HG02852 (cell line): ENCODE measurements at regions not wholly inside any gene's neighbourhood (a gene's known extent, or its start where the extent isn't known, plus 50 kb on each side); places are given as distances from the start of the nearest gene placed in this dataset.

ENCODE experiments used
- ATAC-seq: cut with Tn5 transposase; IDR thresholded peaks from one replicate; pipeline ENCODE4 v1.9.1; 2021; ENCODE audit warnings: mild to moderate bottlenecking, moderate library complexity; ENCODE audit not compliant: unreplicated experiment

DNA sequence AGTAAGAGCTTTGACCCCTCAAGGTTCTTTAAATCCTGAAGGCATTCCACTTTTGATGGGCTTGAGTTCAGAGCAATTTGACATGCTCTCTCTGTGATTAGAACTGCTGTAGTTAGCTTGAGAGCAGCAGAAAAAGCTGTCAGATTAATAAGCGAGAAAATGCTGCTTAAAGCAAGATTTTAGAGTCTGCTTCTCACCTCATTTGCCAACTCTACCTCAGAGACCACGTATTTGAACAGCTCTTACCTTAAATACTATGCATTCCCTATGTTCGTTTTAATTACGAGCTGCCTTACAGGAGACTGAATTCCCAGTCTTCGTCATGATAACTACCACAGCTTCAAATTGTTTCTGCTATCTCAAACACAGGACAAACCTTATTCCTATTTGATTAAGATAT lies 253.4 kb downstream of the SLITRK6 start:
- ATAC-seq: no peak

DNA sequence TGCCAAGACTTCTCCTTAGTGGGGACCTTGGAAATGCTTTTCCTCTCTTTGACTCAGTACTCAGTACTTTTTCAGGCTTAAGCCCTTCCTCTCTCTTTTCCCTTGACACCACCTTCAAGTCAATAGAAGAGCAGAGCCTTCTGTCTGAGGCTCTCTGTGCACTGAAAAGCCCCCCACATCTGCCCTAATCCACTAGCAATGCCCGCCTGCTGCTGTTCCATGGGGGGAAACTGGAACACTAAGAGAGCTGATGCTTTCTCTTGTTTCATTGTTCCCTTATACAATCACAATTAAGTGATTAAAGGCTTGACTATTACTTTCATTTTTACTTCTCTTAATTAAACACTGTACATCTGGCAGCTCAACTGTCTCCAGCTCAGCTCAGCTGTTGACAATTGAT lies 254.5 kb downstream of the SLITRK6 start:
- no peak for ATAC-seq

DNA sequence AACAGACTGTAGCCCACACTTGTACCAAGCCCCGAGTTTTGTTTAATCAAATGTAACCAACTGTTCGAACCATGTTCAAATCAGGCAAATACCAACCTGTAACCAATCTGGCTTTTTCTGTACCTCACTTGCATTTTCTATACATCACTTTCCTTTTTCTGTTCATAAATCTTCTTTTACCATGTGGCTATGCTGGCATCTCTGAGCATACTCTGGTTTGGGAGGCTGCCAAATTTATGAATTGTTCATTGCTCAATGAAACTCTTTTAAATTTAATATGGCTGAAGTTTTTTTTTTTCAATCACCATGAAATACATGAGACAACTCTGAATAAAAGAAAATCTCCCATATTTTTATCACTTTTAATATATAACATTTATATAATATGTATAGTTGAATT lies 256.1 kb downstream of the SLITRK6 start:
- ATAC-seq: no peak

DNA sequence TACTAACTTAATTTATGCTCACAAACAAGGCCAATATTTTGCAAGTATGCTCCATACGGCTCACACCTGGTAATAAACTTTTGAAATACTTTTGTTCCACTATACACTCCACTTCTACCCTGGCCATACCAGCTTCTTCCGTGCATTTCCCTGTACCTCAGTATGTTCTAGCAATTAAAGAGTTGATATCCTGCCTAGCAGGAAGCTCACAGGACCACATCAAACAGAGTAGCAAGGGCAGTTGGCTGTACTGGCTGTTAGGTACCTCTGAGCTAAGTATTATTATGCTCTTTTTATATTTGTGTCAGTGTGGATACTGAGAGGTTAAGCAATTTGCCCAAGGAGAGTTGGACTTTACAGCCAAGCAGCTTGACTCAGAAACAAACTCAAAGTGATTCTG lies 257.7 kb downstream of the SLITRK6 start:
- no peak for ATAC-seq

DNA sequence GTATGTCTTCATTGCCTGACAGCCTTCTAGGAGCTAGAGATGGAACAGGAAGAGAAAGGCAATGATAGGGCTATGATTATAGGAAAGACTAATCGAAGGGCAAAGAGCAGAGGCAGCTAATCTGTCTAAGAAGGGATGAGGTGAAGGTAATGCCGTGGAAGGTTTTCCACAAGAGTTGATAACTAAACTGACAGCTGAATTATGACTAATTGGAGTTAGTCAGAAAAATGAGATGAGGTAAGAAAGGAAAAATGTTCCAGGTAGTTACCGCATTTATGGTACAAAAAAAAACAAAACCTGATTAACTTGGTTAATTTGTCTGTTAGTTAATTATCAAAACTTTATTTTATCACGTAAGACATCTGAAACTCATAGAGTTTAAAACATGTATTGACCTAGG lies 260.3 kb downstream of the SLITRK6 start:
- no peak for ATAC-seq

DNA sequence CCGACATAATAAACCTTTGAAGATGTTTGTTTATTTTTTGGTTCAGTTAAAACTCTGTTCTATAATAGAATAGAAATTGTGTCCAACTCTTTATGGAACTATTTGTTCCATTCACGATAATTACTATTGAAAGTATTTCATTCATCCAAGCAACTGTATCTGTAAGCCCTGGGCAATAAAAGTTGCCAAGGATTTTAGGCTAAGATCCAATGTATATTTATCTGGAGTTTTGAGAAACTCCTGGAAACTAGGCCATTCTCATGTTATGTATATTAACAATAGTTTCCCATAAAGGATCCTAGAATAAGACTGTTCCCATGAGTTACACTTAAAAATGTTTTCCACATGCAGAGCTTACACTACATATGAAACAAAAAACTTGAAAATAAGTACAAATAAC lies 261.6 kb downstream of the SLITRK6 start:
- no peak for ATAC-seq

DNA sequence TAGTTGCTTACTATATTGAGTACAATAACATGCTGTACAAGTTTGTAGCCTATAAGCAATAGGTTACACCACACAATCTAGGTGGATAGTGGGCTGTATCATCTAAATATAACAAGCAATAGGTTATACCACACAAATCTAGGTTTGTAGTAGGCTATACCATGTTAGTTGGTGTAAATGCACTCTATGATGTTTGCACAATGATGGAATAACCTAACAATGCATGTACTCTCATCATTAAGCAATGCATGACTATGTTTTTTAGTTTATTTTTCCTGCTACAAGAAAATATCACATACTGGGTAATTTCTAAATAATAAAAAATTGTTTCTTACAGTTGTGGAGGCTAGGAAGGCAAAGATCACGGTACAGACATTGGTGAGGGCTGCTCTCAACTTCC lies 262.5 kb downstream of the SLITRK6 start:
- ATAC-seq: no peak

DNA sequence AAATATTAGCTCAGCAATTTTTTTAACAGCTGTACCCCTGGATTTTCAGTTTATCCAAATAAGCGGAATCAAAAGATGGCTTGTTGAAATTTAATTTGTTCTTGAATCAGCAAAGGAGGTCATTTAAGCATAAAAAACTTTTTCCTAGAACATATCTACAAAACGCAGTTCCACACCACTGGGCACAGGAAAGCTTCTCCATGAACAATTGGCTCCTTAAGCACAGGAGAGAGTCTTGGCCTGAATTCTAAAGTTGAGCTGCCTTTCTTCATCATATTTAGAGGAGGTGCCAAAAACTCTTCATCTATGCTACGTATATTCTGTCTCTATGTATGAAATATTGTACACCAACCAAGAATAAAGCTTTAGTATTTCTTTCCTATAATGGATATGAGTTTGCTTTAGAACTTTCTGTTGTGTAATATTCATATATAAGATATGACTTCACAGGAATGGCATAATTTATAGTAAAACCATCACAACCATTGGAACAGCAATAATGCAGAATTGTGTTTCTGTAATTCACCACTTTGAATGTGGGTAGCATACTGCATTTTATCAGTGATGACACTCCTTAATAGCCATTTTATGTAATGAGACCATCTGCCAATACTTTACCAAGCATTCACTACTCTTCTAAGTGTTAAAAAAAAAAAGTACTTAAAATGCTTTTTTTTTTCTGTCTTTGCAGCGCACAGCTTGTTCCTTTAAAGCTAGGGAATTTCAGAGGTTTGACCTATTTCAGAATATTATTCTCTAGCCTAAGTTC lies 263.7 kb downstream of the SLITRK6 start:
- no peak for ATAC-seq

DNA sequence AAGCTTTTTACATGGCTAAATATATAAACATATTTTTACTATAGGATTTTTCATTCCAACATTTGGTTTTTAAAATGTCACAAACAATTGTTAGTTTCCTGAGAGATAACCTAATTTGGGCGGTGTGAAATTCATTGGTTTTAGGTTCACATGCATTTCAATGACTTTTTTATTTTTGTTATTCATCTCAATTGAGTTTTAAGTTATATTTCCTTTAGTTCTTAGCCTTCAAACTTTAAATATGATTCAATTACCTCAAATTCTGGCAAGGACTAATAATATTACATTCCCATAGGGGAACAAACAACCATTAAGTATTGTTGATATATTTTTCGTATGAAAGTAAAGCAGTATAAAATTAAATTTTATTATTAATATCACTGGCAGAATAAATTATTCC lies 265.3 kb downstream of the SLITRK6 start:
- no peak for ATAC-seq

DNA sequence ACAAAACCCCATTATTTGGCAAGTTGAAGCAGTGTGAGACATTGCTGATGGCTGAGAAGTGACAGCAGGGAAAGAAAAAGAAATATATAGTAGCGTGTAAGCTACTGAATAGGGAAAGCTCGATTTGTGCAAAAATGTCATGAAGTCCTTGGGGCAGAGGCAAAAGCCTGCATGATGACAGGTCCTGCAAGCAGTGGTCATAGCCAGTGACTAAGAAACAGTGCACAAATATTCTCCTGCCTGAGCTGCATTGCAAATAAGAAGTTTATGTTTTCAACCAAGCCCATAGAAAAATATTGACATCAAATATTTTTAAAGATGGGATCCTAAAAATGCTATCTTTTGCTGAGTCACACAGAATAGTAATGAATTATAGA lies 270.0 kb downstream of the SLITRK6 start:
- no peak for ATAC-seq

DNA sequence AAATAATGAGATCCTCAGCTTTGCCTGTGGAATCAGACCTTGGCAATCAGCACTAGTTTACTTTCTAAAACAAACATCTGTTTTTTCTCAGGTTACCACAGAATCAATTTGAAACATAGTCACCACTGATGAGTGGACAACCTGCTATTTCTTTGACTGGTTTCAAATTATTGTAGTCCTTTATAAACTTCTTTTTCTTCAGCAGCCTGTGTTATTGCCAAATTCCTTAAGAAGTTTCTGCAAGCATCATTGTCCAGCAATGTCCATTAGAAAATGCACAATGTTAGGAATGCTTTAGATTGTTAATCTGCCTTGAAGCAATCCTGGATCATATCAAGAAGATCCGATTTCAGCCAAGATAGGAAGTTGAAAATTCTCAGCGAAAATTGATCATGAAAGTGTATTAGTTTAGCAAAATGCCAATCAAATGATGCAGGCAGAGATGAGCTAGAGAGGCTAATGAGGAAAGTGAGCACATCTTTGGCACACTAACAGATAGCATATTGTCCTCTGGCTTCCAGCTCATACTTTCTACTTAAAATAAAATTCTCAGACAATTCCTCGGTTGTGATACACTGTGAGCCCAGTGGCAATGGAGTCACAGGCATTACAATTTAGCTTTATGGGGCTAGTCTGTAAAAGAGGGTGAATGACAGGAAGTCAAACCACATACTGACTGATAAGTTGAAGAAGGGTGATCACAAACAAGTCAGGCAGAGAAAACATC lies 270.6 kb downstream of the SLITRK6 start:
- ATAC-seq: no peak

DNA sequence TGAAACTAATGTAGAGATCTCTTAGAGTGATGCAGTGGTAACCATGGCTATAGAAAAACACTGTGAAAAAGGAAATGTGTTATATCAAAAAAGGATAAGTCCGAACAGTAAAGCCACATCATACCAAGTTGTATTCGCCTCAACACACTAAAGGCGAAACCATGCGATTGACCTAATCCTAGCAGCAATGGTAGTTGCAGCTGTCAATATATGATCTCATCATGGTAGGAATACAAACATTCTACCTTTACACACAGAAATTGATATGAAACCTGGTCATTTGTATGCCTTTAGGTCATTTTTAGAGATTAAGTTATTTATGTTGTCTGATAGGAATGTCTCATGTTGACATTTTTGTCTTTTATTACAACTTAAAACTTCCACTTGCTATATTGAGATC lies 271.9 kb downstream of the SLITRK6 start:
- no peak for ATAC-seq

DNA sequence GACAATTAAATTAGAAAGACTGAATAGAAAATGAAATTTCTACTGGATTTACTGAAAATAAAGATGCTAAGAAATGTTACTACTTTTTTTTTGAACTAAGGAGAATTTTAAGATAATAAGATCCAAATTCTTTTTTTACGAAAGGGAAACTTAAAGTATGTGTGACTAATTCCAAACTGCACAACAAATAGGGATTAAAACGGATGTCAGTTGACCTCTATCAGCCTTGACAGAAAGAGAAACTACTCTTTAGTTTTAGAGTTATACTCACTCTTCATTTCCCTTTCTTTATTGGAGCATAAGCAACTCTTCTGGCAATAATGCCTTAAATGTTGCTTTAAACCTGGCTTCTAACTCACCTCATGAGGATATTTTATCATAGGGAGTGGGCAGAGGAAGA lies 273.8 kb downstream of the SLITRK6 start:
- ATAC-seq: no peak

DNA sequence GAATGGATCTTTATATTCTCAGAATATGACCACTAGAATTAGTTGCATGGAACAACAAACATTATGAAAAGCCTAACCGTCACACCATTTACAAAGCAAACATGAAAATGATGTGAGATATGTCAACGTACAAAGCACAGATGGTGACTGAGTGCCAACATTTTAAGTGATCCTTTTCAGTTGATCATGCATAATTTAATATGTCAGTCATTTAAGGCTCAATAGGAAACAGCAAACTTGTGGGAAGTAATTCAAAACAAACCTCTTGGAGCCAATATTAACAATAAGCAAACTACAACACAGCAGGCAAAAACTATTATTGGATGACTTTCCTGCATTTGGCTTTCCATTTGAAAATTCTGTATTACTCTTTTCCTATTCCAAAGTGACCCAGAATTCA lies 277.6 kb downstream of the SLITRK6 start:
- ATAC-seq: no peak

DNA sequence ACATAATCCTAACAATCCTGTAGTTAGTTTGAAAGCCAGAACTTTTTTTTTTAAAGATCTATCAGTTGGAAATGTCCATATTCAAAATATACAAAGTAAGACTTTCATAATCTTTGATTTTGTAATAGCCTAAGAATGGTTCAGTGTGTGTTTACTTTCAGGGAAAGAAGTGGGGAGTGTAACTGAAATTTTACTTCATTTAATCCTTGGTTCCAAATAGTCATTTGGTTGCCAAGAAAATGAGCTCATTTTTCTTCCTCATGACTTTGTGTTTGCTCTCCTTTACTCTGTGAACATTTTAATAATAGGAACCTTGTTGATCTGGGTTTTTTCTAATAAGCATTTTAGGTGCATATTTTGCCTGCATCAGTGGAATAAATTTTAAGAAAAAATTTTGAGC lies 278.8 kb downstream of the SLITRK6 start:
- ATAC-seq: no peak

DNA sequence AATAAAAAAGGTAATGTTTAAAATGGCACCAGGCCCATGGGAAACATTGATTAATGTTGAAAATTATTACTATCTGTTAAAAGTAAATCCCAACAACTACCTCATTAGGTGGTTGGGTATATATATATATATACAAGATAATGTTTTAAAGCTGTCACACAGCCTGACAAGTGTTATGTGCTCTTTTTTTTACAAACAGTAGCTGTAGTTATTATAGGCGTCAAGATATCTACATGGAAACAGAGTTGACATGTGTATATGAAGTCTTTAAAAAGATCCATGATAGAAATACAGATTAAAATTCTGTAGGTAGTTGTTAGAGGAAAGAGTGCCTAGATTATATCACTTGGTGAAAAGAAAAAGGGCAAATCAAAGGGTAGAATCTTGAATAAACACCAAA lies 279.9 kb downstream of the SLITRK6 start:
- no peak for ATAC-seq

DNA sequence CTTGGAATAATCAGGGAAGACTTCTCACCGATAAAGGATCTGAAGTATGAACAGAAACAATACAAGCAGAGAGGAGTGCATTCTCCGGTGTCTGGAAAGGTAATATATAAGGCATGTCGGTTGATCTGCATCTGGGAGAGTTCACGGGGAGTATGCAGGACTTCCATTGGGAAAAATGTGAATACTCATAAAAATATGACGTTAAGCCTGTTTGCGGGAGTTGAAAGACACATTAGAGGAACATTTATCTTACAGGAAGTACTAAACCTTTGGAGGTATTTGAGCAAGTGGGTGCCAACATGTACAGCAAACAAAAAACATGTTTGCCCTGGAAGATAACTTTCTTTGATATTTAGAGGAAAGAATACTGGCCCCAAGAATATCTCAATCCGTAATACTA lies 286.8 kb downstream of the SLITRK6 start:
- ATAC-seq: no peak

DNA sequence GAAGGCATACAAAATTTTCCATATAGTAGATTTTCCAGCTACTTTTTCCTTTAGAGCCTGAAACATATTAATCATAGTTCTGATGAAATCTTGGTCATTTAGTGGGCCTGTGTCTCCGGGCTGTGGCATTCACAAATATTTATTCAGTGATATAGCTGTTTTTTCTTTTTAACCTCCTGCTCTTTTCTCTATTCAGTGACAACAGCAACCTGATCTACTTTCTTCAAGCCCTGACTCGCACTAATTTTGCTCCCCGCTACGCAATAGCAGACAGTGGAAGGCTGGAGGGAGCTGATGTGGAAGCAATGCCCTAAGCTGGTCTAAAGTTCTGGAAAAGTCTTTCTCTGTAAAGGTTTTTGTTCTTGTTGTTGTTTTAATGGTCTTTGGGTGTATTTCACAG lies 289.7 kb downstream of the SLITRK6 start:
- ATAC-seq: no peak

DNA sequence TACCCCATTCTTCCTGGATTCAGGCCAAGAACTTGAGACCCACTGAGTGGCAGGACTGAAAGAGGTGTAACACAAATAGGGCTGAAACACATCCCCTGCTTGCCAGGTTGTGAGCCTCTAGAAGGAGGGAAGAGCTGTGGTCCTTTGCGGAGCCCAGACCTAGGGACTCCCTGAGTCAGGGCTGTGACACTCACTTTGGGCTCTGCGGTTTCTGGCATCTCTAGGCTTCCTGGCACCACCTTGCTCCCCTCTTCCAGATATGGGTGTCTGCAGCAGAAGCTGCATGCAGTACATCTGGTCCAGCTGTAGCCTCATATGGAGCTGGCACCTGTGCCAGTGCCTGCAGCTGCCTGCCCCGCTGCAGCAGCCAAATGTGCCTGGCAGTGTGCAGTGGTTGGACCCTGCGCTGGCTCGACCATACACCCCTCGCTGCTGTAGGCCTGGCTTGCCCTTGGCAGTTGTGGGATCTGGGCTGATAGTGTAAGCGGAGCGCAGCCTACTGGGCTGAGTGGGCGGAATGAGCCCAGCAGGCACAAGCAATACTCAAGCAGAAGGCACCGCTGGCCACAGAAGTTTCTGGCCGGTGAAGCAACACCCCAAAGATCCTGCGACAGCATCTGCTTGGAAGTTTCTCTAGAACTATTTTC lies 290.4 kb downstream of the SLITRK6 start:
- no peak for ATAC-seq

DNA sequence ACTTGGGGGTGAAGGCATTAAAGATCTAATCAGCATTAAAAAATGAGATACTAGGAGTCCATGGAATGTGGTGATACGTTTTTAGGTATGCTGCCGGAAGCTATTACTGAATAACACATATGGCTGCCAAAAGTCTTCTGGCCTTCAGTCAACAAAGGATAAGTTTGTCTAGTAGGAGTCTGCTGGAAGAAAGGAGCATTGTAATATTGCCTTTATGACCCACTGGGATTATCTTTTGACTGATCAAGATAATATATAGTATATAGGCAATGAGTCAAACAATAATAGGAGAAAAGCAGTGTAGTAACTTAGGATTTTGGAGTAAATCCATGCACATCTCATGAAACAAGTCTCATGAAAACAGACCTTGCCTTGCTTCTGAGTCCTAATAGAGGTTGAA lies 295.4 kb downstream of the SLITRK6 start:
- ATAC-seq: no peak

DNA sequence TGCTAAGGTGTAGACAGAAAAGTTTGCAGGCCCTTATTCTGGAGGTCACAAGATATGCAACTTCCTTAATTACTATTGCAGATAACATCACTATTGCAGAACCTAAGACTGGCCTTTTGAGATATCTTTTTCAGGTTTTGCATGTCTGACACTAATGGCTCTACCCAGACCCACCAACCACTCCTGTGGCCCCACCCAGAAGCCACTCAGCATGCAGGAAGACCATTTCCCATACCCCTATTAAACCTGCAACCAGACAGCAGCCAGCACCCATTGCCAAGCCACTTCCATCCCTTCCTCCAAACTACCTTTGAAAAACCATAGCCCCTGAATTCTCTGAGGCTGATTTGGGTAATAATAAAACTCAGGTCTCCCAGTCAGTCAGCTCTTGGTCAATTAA lies 297.6 kb downstream of the SLITRK6 start:
- no peak for ATAC-seq

DNA sequence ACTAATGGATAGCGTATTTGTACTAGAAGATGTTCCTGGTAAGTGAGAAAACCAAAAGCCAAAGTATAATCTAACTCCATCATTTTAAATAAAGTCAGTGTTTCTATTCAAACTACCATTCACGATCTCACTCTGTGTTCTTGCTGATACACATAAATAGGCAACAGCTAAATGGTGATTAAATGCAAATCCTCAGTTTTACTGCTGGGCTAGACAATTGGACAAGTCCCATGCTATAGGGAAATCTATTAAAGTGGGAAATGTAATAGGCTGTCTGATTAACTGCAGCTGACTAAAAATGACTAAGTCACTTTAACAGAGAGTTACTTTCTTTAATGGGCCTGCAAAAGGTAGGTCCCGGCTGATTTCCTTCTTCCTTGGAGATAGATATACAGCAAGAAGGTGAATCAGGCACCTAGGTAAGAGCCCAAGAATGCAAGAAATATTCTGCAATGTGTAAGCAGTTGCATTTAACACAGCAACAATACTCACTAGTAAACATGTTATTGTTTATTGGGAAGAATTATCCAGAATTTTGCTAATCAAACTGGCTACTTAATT lies 298.4 kb downstream of the SLITRK6 start:
- ATAC-seq: no peak
